NCI-H2227 treated with DMSO at 0.1 percent for 48 hours (cell line): ENCODE measurements at regions not wholly inside any gene's neighbourhood (a gene's known extent, or its start where the extent isn't known, plus 50 kb on each side); places are given as distances from the start of the nearest gene placed in this dataset.
"Not testable (repeated sequence)": the region's sequence is repeated elsewhere in the genome, so short reads cannot be mapped to it uniquely, and the experiment has no call there.

Experiments
- DNase-seq: peaks from one replicate; lab custom pipeline; 2025; lab: John Stamatoyannopoulos, UW

- not testable (repeated sequence) for DNase-seq
These were observed 259.9 kb upstream of the TBL1XR1 start for GRCh38 chr3:177457204-177457603.

DNA sequence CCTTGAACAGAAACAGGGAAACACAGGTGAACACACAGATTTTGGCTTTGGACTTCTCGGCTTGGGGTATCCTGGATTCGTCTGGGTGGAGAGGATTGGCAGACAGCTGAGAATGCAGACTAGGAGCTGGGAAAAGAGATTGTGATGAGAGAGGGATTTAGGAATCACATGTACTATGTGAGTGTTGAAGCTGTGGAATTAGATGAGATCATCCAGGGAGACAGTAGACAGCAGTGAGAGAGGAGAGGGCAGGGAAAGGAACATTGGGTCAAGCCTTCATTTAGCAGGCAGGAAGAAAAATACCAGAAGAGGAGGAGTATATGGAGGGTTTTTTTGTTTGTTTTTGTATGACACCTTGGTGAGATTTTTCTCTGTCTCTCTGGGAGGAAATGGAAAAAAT is 262.1 kb upstream of the TBL1XR1 start:
- peak; percentile 34 for DNase-seq

- peak; percentile 71 for DNase-seq
These were observed 262.8 kb upstream of the TBL1XR1 start for GRCh38 chr3:177460047-177460446.

DNA sequence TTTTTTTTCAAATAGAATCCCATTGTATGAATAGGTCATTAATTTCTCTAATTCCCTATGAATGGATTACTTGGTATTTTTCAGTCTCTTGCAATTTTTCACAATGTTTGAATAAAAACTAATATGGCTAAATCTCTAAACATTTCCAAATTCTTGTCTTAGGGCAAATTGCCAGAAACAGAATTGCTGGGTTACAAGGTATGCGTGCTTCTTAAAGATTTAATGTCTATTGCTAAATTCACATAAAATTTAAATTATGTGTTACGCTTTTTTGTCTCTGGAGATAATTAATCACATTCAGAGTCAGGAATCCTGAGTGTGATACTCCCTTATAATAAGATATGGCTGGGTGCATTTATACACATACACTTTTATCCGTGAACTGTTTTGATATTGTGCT is 264.5 kb upstream of the TBL1XR1 start:
- no peak for DNase-seq

DNA sequence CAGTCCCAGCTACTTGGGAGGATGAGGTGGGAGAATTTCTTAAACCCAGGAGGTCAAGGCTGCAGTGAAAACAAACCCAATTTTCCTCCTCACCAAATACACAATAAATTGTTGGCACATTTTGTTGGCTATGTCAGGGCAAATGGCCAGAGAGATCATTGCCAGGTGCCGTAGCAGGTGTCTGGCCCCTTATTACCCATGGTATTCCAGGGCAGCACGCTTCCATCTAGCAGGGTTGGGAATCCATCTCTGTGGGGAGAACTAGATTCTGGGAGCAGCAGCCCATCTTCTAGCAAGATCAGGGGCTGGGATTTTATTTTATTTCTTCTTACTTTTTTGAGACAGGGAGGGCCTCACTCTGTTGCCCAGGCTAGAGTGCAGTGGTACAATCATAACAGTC is 266.1 kb upstream of the TBL1XR1 start:
- not testable (repeated sequence) for DNase-seq

DNA sequence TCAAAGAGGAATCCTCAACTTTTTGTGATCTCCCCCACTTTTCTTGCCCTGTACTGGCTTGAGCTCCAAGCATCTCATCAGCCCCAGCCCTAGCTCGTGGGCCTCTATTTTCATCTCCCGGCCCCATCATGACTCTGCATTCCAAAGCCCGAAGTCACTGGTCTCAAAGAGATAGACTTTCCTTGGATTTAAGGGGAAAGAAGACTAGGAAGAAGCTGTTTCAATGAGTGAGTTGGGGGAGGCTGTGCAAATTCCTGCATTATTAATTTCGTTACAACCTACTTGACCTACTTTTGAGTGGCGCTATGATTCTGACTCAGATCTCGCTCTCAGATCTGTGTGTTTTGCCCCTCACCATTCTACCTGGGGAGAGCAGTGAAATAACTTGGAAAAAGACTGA is 266.6 kb upstream of the TBL1XR1 start:
- DNase-seq = no peak

GRCh38 chr3:177464392-177465256 is 267.3 kb upstream of the TBL1XR1 start:
- no peak for DNase-seq

GRCh38 chr3:177465257-177465642 is 268.0 kb upstream of the TBL1XR1 start:
- DNase-seq = no peak

- no peak for DNase-seq
These were observed 268.8 kb upstream of the TBL1XR1 start for GRCh38 chr3:177466074-177466473.

GRCh38 chr3:177466622-177467021 is 269.3 kb upstream of the TBL1XR1 start:
- not testable (repeated sequence) for DNase-seq

GRCh38 chr3:177467247-177467985 is 270.1 kb upstream of the TBL1XR1 start:
- no peak for DNase-seq

DNA sequence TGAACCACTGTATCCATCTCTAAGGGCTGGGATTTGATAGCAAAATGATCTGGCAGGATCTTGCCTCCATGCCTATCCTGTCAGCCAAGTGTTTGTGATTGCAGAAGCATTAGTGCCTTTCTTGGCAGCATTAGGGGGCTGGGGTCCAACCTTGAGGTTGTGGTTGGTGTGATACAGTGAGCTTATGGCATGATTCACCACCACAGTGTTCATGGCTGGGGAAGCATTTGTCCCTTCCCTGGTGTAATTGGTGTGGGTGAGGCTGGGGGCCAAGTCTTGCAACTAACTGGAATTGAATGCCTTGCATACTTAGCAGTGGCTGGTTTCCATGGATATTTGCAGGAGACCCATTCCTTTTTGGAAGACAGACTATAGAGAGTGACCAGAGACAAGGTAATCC is 271.0 kb upstream of the TBL1XR1 start:
- no peak for DNase-seq

- no peak for DNase-seq
These were observed 271.5 kb upstream of the TBL1XR1 start for GRCh38 chr3:177468816-177469215.

DNA sequence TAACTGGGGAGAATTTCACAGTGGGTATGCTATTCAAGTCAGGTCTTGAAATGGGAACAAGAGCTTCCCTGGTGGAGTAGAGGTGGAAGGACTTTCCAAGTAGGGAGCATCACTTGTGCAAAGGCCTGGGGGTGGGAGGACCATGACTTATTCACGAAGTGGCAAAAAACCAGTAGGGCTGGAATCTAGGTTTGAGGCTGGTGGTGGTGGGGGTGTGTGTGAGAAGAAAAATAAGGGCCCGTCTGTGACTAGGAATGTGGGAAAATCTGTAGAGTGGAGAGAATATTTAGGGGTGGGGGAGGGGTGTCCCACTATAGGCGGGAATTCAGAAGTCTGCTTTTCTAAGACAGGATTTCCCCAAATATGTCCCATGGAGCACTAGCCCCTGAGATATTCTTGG is 271.9 kb upstream of the TBL1XR1 start:
- no peak for DNase-seq

DNA sequence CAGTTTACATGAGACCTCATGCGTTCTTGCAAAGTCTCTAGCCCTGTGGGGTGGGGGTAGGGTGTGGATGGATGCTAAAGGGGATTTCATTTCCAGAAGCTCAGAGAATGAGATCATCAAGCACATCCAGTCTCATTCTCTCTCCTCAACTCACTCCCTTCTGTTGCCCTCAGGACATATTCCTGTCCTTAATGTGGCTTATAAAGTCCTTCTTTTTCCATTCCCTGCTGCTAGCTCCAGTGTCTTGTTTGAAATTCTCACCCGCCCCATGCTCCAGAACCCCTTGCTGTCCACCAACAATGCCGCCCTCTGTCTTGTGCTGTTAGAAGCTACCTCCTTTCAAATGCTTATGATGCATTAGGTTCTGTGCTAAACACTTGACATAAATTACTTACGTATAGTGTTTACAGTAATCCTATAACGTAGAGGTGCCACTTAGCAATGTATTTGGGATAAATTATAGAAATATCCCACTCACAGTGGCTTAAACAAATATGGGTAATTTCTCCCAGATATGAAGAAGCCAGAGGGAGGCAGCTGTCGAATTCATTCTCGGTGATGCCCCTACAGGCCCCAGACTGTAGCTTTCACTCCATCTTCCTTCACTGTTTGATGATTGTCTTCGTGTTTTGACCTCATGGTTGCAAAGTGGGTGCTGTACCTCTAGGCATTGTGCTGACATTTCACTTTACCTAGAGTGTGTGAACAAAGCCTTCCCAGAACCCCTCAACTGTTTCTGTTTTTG is 273.1 kb upstream of the TBL1XR1 start:
- DNase-seq = no peak

DNA sequence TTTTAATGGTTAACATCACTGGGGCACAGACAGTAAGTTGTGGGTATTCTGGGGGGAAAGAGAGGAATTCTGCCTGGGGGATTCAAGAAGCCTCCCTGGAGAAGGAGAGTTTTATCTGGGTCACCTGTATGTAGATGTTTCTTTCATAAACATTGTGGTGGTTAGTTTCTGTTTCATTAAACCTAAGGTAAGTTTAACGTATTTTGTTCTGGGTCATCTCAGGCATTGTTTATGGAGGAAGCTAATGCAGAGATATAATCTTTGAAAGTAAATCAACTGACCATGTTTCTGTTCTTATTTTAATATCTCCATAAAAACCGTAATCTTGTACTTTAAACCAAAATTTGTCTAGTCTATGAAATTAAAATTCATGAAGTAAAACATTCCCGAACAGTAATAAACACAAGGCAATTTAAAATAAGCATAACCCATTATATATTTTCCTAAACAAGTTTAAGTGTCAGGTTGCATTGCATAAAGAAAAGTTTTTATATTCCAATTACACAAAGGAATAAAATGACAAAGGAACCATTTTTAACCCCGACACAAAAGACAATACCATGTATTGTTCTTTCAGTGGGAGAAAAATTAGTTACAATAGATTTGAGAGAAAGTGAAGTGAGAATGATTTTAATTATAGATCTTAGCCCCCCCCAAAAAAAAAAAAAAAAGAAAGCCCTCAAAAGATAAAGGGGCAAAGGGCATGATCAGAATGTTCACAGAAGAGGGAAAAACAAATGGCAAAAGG is 274.6 kb upstream of the TBL1XR1 start:
- DNase-seq = no peak

DNA sequence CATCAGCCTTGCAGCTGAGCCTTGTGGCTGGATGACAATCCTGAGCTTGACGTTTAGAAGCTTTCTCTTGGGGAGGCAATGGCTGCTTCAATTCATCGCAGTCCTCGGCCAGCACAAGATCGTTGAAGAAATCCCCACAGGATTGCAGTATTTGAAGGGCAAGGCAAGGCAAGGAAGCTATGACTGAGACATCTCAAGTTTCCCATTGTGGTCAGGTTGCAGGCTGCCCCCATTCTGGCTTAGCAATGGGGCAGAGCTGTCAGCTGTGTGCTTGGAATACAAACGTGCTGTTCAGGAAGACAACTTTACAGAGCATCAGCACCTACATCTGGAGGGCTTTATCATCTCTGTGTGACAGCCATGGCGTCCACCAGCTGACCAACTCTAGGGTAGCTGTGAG is 275.9 kb upstream of the TBL1XR1 start:
- no peak for DNase-seq

DNA sequence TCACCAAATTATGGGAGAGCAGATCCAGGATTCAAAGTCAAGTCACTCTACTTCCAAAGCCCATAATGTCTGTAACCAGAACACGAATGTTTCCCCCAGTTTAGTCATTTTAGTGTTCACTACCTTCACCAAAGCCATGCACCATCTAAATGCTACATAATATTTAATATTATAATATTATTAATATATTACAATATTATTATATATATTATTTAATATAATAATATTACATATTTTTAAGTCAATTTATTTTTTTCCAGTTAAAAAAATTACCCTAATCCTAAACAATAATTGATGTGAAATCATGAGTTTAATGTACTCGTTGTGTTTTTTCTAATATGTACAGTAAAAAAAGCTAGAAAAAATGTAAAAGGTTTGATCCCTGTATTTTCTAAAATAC is 276.6 kb upstream of the TBL1XR1 start:
- no peak for DNase-seq

DNA sequence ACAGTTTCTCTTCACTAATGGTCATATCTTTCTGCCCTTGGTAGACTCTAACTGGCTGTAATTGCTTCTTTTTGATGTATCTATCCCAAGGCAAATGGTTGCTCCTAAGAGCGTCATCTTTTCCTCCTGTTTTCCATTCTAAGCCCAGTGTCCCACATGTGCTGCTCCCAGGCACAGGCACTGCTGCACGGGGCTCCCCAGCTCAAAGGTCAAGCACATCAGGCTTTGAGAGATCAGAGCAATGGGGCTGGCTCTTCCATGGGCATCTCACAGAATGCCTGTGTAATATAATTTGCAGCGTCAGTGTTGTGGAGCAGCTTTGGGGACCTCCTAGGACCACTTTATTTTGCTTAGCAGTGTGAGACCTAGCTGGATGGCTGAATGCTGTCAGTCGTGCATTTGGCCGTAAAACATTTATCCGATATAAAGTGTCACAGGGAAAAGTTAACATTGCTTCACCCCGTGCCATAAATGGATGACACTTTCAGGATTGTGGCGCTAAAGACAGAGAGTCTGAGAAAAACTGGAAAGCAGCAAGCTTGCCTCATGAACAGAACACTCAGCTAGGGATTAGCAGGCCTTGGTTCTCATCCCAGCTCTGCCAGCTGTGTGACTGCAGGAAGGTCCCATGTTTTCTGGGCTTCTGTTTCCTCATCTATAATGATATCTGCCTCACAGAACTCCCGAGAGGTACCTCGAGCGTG is 277.5 kb upstream of the TBL1XR1 start:
- DNase-seq = no peak

GRCh38 chr3:177475356-177475665 is 278.0 kb upstream of the TBL1XR1 start:
- no peak for DNase-seq

DNA sequence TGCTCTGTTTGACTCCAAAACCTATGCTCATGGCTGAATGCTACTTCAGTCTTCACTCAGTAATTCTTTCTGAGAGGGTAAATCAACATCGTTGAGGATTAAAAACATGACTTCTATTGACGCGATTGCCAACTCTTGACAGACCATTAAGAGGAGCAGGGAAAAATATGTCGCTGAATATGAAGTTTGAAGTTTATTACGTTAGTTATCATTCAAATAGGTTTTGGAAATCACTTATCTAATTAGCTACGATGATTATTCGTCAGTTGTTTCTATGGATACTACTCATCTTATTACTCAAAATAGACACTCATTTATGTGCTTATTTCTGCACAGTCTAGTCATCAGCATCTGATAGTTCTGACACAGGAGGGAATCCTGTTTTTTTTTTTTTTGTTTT is 279.2 kb upstream of the TBL1XR1 start:
- no peak for DNase-seq
